ENCODE measurements at regions not wholly inside any gene's neighbourhood (a gene's known extent, or its start where the extent isn't known, plus 50 kb on each side); places are given as distances from the start of the nearest gene placed in this dataset.
"Not testable (repeated sequence)": the region's sequence is repeated elsewhere in the genome, so short reads cannot be mapped to it uniquely, and the experiment has no call there.

GRCh38 chr1:189312499-189312898 lies 1165.2 kb downstream of the BRINP3 start:
- TF ChIP-seq, protein P1, sequence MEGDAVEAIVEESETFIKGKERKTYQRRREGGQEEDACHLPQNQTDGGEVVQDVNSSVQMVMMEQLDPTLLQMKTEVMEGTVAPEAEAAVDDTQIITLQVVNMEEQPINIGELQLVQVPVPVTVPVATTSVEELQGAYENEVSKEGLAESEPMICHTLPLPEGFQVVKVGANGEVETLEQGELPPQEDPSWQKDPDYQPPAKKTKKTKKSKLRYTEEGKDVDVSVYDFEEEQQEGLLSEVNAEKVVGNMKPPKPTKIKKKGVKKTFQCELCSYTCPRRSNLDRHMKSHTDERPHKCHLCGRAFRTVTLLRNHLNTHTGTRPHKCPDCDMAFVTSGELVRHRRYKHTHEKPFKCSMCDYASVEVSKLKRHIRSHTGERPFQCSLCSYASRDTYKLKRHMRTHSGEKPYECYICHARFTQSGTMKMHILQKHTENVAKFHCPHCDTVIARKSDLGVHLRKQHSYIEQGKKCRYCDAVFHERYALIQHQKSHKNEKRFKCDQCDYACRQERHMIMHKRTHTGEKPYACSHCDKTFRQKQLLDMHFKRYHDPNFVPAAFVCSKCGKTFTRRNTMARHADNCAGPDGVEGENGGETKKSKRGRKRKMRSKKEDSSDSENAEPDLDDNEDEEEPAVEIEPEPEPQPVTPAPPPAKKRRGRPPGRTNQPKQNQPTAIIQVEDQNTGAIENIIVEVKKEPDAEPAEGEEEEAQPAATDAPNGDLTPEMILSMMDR (IDR thresholded peaks at IDR 0.05; ENCODE audit: low read depth, low read length): no peak
- no peak overlapping the region for H3K4me3 ChIP-seq (ENCODE audit: low read depth, low read length)

DNA sequence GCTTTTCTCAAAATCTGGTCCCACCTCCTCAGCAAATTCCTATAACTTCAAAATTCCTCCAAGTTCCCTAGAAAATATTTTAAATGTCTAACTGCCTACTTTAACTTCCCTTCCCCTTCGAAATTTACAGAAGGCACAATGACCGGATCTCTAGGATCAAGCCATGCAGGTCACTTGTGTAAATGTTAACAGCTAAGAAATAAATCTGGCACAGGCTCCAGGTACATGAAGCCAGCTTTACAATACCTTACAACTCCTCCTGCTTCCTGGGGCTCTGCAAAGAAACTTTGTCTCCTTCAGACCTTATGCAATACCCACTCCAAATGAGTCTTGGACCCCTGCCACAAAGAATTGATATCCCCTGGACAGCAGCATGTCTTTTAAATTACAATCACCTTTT lies 1164.2 kb downstream of the BRINP3 start:
- TF ChIP-seq, protein P1 (IDR thresholded peaks at IDR 0.05; ENCODE audit: low read depth, low read length): no peak
- H3K4me3 ChIP-seq (ENCODE audit: low read depth, low read length): no peak overlapping the region

DNA sequence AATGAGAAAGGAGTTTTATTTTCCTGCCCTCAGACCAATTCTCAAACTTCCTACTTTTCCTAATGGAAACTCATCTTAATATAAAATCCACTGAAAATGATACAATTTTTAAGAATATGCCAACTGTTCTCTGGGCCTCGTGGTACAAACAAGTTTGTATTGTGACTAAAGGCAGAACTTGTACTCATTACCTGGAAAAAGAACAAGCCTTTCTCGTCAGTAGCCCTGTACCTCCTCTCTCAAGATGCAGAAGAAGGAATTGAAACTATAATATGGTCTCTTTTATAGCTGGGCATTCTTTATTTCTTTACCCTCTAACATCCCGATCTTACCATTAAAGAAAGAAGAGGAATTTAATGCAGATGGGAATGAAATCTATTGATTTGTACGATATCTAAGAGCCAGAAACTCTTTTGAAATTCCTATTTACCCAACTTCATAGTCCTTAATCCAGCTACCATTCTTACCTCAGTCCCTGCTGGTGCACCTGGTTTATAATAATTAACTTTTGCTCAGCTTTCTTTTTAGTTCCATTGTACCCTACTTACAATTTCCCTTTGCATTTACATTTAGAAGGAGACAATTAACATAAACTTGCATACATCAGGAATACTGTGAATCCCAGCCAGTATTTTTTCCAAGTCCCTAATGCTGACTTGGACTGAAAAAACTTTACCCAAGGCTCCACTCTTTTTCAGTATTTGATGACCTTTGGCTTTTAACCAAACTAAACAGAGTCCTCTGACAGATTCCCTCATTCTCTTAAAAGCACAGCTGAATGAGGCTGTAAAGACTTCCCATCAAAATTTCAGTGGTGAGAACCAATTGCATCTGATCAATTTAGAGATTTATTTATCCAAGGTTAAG lies 1162.4 kb downstream of the BRINP3 start:
- no peak overlapping the region for H3K4me3 ChIP-seq (ENCODE audit: low read depth, low read length)
- TF ChIP-seq, protein P1 (IDR thresholded peaks at IDR 0.05; ENCODE audit: low read depth, low read length): no peak

- TF ChIP-seq, protein P1 (IDR thresholded peaks at IDR 0.05; ENCODE audit: low read depth, low read length): no peak
Measured at GRCh38 chr1:189323091-189323490, 1154.6 kb downstream of the BRINP3 start.

DNA sequence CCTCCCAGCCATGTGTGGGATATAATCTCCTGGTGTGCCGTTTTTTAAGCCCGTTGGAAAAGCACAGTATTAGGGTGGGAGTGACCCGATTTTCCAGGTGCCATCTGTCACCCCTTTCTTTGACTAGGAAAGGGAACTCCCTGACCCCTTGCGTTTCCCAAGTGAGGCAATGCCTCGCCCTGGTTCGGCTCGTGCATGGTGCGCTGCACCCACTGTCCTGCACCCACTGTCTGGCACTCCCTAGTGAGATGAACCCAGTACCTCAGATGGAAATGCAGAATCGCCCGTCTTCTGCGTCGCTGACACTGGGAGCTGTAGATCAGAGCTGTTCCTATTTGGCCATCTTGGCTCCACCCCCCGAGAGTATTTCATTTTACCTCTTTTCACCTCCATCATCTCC lies 1146.6 kb downstream of the BRINP3 start:
- H3K4me3 ChIP-seq (ENCODE audit: low read depth, low read length): not testable (repeated sequence)

More at GRCh38 chr1:189323091-189323490, 1154.6 kb downstream of the BRINP3 start:
- H3K4me3 ChIP-seq (ENCODE audit: low read depth, low read length): no peak overlapping the region

DNA sequence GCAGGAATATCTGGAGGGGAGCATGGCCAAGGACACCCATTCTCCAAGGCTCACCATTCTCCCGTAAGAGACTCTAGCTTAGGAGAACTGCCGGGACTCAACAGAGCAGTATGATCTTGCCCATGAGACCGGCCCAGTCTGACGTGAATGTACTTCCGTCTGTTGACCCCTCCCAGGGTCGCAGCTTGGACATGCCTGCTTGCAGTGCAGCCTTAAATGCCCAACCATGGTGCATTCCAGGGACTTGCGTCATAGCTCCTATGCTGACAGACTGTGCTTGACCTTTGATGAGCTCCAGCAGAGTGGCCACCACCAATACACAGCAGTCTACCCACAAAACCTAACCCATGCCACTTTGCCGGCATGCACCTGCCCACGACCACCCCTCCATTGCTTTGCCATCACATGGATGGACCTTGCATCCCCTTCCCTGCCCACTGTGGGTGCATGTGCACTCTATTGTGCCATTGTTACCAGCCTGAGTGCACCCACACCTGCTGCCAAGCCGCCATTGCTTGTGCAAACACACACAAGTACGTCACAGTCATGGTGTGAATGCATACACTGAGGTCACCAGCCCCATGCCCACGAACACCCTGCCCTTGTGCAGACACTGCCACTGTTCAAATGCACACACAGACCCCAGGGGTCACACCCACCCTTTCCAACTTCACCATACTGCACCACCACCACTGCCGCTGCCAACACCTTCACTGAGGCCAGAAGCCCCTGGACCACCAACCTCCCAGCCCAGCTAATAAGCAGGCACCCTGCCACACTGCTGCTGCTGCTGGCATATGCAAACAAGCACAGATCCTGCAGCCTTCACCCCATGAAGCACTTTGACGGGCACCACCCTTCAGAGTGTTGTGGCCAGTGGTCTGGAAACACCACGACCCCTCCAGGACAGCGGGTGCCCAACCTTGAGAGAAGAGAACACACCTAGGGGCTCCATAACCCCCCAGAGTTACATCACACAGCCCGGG lies 1141.3 kb downstream of the BRINP3 start:
- TF ChIP-seq, protein P1 (IDR thresholded peaks at IDR 0.05; ENCODE audit: low read depth, low read length): no peak

GRCh38 chr1:189349607-189350006 lies 1128.1 kb downstream of the BRINP3 start:
- TF ChIP-seq, protein P1 (IDR thresholded peaks at IDR 0.05; ENCODE audit: low read depth, low read length): no peak

More for the DNA sequence above, 1141.3 kb downstream of the BRINP3 start:
- no peak overlapping the region for H3K4me3 ChIP-seq (ENCODE audit: low read depth, low read length)

More at GRCh38 chr1:189349607-189350006, 1128.1 kb downstream of the BRINP3 start:
- H3K4me3 ChIP-seq (ENCODE audit: low read depth, low read length): no peak overlapping the region

Measured in WI38 (cell line).